AG08396 (cell line): ENCODE measurements at regions not wholly inside any gene's neighbourhood (a gene's known extent, or its start where the extent isn't known, plus 50 kb on each side); places are given as distances from the start of the nearest gene placed in this dataset.

Experiments used
- DNase-seq: peaks from one replicate; pipeline ENCODE4 v3.0.0; 2012; ENCODE audit warnings: low spot score, mixed read lengths

- no peak for DNase-seq
Measured at GRCh38 chr4:18248611-18249010, 227.1 kb upstream of the LCORL start.

GRCh38 chr4:18247189-18247588 lies 225.6 kb upstream of the LCORL start:
- no peak for DNase-seq

GRCh38 chr4:18242919-18243693 lies 221.6 kb upstream of the LCORL start:
- DNase-seq: no peak

- no peak for DNase-seq
Measured at GRCh38 chr4:18241727-18242126, 220.2 kb upstream of the LCORL start.

GRCh38 chr4:18234108-18234507 lies 212.6 kb upstream of the LCORL start:
- no peak for DNase-seq

GRCh38 chr4:18231726-18232125 lies 210.2 kb upstream of the LCORL start:
- no peak for DNase-seq

GRCh38 chr4:18227880-18228279 lies 206.3 kb upstream of the LCORL start:
- DNase-seq: no peak

- no peak for DNase-seq
Measured at GRCh38 chr4:18214411-18215055, 193.0 kb upstream of the LCORL start.

- DNase-seq: no peak
Measured at GRCh38 chr4:18213576-18214198, 192.1 kb upstream of the LCORL start.

GRCh38 chr4:18209448-18209847 lies 187.9 kb upstream of the LCORL start:
- DNase-seq: no peak

GRCh38 chr4:18203966-18204365 lies 182.4 kb upstream of the LCORL start:
- no peak for DNase-seq

- DNase-seq: no peak
Measured at GRCh38 chr4:18202486-18202885, 180.9 kb upstream of the LCORL start.

GRCh38 chr4:18201885-18202284 lies 180.3 kb upstream of the LCORL start:
- DNase-seq: no peak

GRCh38 chr4:18198653-18199052 lies 177.1 kb upstream of the LCORL start:
- DNase-seq: no peak

- DNase-seq: no peak
Measured at GRCh38 chr4:18197467-18197866, 175.9 kb upstream of the LCORL start.

GRCh38 chr4:18194278-18194677 lies 172.7 kb upstream of the LCORL start:
- DNase-seq: no peak

GRCh38 chr4:18192901-18193300 lies 171.3 kb upstream of the LCORL start:
- DNase-seq: no peak

GRCh38 chr4:18185491-18185890 lies 163.9 kb upstream of the LCORL start:
- DNase-seq: no peak

GRCh38 chr4:18180892-18181291 lies 159.3 kb upstream of the LCORL start:
- no peak for DNase-seq

- DNase-seq: no peak
Measured at GRCh38 chr4:18180122-18180521, 158.6 kb upstream of the LCORL start.

- no peak for DNase-seq
Measured at GRCh38 chr4:18171896-18172295, 150.3 kb upstream of the LCORL start.

GRCh38 chr4:18167831-18168230 lies 146.3 kb upstream of the LCORL start:
- DNase-seq: no peak

- DNase-seq: no peak
Measured at GRCh38 chr4:18166925-18167324, 145.4 kb upstream of the LCORL start.
